SKM-1 (cell line): ENCODE measurements at regions not wholly inside any gene's neighbourhood (a gene's known extent, or its start where the extent isn't known, plus 50 kb on each side); places are given as distances from the start of the nearest gene placed in this dataset.

Source experiments
- DNase-seq: peaks from one replicate; lab custom pipeline; 2025; ENCODE audit not compliant: unreplicated experiment; lab: John Stamatoyannopoulos, UW

GRCh38 chr4:176843710-176844109, 51.0 kb upstream of the VEGFC start:
- no peak for DNase-seq

DNA sequence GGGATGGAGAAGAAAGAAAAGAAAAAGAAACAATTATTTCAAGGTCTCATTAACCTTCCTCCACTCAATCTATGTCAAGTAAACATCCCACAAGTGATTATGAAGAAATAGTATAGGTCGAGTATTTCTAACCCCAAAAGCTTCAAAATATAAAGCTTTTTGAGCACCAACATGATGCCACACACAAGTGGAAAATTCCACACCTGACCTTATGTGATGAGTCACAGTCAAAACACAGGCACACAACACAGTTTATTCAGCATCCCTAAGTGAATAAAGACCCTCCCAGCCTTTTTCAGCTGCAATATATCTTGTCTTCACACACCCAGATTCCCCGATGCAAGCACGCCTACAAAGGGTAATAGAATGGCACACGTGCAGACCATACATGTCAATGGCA, 51.7 kb upstream of the VEGFC start:
- DNase-seq: no peak

DNA sequence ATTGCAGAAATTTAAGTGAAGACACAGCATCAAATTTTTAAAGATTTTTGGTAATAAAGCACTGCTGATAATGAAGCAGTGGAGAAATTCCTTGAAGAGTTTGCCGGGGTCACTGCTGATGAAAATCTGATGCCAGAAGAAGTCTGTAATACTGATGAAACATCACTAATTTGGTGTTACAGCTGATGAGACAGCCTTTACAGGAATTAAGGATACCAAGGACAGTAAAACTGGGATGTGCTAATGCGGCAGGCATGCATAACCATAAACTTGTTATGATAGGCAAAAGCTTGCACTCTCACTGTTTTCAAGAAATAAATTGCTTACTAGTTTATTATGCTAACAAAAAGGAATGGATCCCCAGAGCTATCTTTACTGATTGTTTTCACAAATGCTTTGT, 52.9 kb upstream of the VEGFC start:
- no peak for DNase-seq

- no peak for DNase-seq
These were observed 56.4 kb upstream of the VEGFC start for GRCh38 chr4:176849076-176849475.

DNA sequence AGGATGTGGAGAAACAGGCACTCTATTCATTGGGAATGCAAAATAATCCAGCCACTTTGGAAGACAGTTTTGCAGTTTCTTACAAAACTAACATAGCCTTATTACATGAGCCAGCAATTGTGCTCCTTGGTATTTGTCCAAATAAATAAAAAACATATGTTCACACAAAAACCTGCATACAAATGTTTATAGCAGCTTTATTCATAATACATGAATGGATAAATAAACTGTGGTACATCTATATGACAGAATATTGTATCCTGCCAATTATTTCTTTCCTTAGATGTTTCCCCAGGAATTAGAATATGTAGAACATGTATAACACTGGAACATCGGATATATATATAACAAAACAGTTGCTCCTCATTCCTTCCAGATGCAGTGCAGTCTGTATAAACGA, 57.7 kb upstream of the VEGFC start:
- DNase-seq: no peak

- no peak for DNase-seq
These were observed 63.7 kb upstream of the VEGFC start for GRCh38 chr4:176856421-176856820.

DNA sequence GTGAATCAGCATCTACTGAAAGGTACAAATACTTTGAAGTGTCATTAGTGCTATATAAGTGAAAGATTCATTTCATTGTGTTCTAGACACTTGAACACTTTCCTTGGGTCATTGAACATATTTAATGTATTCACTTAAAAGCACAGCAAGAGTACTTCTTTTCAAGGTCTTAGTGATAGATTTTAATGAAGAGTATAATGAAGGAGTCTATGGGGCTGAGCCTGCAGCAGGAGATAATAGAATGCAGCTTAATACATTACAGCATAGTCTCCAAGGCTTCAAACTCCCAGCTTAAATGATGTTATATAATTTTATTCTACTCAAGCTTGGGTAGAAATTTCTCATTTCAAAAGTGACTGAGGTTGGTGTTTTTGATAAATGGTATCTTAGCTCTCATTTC, 66.1 kb upstream of the VEGFC start:
- no peak for DNase-seq

GRCh38 chr4:176864238-176864637, 71.5 kb upstream of the VEGFC start:
- no peak for DNase-seq

GRCh38 chr4:176868676-176869075, 76.0 kb upstream of the VEGFC start:
- no peak for DNase-seq

- no peak for DNase-seq
These were observed 79.7 kb upstream of the VEGFC start for GRCh38 chr4:176872461-176872860.

DNA sequence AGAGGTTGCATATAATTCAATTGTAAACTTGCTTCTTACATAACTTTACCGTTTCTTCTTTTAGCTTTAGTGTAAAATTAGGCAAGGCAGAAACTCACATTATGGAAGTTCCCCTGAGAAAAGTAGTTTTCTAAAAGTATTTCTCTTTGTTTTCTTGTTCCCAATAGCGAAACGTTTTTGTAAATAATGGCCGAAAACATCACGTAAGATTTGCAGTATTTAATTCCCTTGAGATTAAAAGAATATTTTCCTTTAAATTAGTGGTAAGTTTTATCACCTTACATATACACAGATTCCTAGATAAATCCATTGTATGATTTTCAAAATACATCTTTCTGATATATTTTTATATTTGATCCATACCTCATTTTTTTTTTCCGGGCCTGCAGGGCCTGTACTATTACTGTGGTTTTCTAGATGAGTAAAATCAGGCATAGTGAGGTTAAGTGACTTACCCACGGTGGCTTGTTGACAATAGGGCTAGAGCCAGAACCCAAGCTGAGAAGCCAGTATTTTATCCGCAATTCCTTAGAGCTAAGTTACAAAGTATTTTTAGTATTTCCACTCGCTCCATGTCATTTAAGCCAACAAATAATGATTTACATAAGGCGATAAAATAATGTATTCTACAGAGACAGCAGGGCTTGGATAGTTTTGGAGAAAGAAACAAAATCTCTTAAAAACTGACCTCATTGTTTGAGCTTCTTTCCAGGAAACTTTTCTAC, 82.2 kb upstream of the VEGFC start:
- DNase-seq: no peak

DNA sequence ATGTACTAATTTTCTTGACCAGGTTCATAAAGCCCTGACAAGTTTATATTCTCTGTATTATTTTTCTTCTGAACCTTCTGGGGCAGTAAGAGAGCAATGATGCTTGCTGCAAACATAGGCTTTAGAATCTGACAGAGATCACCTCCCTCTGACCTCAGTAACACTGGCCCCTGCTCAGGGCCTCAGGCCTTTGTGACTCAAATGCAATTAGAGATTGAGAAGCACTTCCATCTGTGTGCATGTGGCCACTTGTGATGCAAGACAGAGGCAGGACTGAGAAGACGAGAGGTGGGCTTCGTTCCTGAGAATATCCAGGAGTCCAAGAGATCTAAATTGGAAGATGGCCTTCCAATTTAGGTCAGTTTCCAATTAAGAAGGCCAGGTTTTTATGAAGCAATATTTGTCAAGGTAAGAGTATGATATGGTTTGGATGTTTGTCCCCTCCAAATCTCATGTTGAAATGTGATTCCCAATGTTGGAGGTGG, 82.8 kb upstream of the VEGFC start:
- DNase-seq: no peak

DNA sequence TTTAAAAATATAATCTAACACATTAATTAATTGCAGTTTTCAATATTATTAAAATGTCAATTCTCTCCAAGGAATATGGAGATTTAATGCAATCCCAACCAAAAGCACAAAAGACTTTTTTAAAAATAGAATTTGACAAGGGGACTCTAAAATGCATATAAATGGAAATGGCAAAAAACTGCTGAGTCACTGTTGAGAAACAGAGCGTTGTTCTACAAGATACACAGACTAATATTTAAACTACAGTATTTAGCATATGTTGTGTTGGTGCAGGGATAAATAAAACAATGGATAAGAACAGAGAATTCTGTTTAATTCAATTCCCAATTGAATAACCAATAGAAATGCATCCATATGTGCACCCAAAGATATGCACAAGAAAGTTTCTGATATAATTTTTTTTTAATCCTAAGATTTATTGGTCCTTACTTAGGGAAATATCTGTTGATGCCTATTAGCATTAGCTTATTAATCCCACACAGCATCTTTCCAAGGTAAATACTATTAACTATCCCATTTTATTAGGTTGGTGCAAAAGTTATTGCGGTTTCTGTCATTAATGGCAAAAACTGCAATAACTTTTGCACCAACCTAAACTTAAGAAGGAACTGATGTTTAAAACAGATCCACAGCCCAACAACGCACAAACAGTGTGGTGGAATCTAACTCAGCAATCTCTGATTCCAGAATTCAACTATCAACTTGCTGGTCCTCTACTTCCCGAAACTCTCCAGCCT, 86.8 kb upstream of the VEGFC start:
- no peak for DNase-seq

GRCh38 chr4:176882206-176882605, 89.5 kb upstream of the VEGFC start:
- DNase-seq: no peak

DNA sequence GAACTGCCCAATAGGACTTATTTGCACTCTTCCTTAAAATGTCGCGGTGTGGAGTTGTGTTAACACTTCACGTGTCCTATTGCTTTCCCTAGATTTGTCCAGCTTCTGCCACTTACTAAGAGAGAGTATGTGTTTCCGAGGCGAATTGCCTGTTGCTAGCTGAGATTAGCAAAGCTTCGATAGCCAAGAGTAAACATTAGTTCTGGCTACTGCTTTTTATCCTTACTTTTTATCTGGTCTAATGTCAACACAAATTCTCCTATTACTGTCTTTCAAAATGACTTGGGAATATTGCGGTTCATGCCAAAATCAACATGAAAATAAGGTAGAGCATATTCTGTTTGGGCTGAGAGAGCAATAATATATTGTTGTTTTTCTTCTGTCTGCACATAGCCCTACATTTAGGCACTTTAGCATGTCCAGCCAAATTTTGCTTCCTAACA, 90.4 kb upstream of the VEGFC start:
- no peak for DNase-seq

GRCh38 chr4:176883681-176884418, 91.1 kb upstream of the VEGFC start:
- DNase-seq: no peak

DNA sequence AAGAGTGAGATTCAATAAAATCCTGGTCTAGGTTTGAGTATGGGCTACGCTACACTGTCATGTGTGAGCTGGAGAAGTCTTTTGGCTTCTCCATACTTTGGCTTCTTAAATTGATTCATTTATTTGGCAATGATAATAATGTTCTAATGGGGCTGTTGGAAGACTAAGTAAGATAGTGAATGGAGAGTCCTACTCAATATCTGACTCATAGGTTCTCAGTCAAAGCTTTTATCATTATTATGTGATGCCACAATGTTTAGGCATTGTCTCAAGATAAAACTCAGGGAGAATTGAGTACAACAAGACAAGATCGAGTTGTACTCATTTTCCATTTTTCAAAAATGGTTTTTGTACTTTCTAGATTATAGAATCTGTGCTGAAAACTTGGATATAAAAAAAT, 92.5 kb upstream of the VEGFC start:
- DNase-seq: no peak

DNA sequence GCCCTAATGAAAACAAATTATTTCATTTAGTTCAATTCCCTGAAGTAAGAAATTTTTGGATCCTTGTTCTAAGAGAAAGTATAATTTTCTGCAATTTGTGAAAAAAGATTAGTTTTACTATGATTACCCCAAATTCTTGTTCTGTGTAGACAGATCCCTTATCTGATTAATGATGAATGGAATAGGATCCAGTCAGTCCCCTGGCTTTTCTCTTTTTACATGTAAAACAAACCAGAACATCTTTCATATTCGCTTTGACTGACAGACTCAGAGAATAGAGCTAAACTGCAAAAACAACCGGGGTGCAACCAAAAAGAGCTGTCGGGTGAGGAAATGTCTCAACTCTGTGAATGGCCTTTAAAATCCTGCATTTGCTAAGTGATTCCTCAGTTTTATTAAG, 93.4 kb upstream of the VEGFC start:
- no peak for DNase-seq

GRCh38 chr4:176889776-176890175, 97.1 kb upstream of the VEGFC start:
- DNase-seq: no peak

- DNase-seq: no peak
These were observed 101.8 kb upstream of the VEGFC start for GRCh38 chr4:176894498-176894897.

DNA sequence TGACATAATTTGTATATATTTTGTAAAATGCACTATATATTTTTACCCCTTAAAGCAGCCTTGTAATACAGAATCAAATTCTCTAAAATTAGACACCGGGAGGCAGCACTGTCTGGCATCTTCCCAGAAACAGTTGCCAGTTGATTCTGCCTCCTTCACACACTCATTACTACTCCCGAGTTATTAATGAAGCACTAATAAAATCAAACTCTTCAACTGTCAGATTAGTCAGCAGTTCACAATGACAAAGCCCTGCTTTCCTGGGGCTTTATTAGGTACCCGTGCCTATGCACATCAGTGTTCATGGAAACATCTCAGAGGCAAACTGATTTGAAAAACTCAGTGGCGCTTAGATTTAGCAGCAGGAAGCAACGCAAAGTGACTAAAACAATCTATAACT, 103.5 kb upstream of the VEGFC start:
- DNase-seq: no peak

GRCh38 chr4:176897226-176897625, 104.5 kb upstream of the VEGFC start:
- DNase-seq: no peak
